GM12878 (cell line): ENCODE measurements at regions not wholly inside any gene's neighbourhood (a gene's known extent, or its start where the extent isn't known, plus 50 kb on each side); places are given as distances from the start of the nearest gene placed in this dataset.

ENCODE experiments used
- ATAC-seq: fragments of 200-7000 bp; cut with Tn5 transposase; 3 replicates; pipeline ENCODE4 v1.9.1; 2020; ENCODE audit warnings: mild to moderate bottlenecking, moderate library complexity
- BruUV-seq: library from RNA; stranded (reverse); fragments of 400-500 nt; replicated peaks from 2 replicates; lab custom pipeline; 2021; lab: Mats Ljungman, UMichigan
- CTCF ChIA-PET: fragments of 300-600 bp; sonication (Branson Sonifier 250); formaldehyde crosslinking; extraction: SDS; loops from one replicate; lab custom pipeline; 2021; ENCODE audit warnings: inconsistent platforms; lab: Yijun Ruan, JAX
- POLR2A ChIA-PET: fragments of 350-600 bp; formaldehyde crosslinking; extraction: SDS; loops from one replicate; lab custom pipeline; 2021; ENCODE audit warnings: inconsistent platforms; lab: Charles Lee
- RAD21 ChIA-PET: fragments of 300-600 bp; sonication (Branson Sonifier 250); formaldehyde crosslinking; loops from one replicate; lab custom pipeline; 2023; ENCODE audit warnings: antibody characterized with exemption; ENCODE audit not compliant: unreplicated experiment; lab: Charles Lee
- SMC1A ChIA-PET: fragments of 300-600 bp; sonication (Branson Sonifier 250); formaldehyde crosslinking; loops from one replicate; lab custom pipeline; 2023; ENCODE audit not compliant: unreplicated experiment, uncharacterized antibody; lab: Charles Lee
- DNase-seq: peaks from one replicate; pipeline ENCODE4 v3.0.0-alpha.2; 2011; ENCODE audit warnings: low read depth, low spot score
- FAIRE-seq: peaks from 3 replicates; lab custom pipeline; 2011; peaks lifted over from hg19 to GRCh38; lab: Jason Lieb, UNC
- H2AFZ ChIP-seq: 2 replicates; pipeline ENCODE4 v1.6.0; 2011; ENCODE audit warnings: low read depth, low read length, control low read depth; ENCODE audit not compliant: control insufficient read depth
- H3K27ac ChIP-seq: 2 replicates; pipeline ENCODE4 v1.5.1; 2011; ENCODE audit warnings: control low read depth; ENCODE audit not compliant: control insufficient read depth, insufficient read depth
- H3K27me3 ChIP-seq, 2 experiments: replicated peaks in 1 of 2; 2 replicates each; pipeline versions ENCODE4 v1.6.0 to v1.6.1; 2011; ENCODE audit warnings: low read length in 1 of 2; ENCODE audit not compliant: control insufficient read depth in 2 of 2, insufficient read depth in 2 of 2
- H3K36me3 ChIP-seq, 2 experiments: 2 replicates each; pipeline ENCODE4 v1.5.1; 2011; ENCODE audit warnings: low read length in 1 of 2; ENCODE audit not compliant: control insufficient read depth in 2 of 2, insufficient read depth in 2 of 2
- H3K4me1 ChIP-seq: 2 replicates; pipeline ENCODE4 v1.6.1; 2011; ENCODE audit warnings: mild to moderate bottlenecking, low read length, moderate library complexity, mixed read lengths; ENCODE audit not compliant: control insufficient read depth, insufficient read depth
- H3K4me2 ChIP-seq: 2 replicates; pipeline ENCODE4 v1.6.0; 2011; ENCODE audit warnings: control low read depth; ENCODE audit not compliant: control insufficient read depth, insufficient read depth
- H3K4me3 ChIP-seq: fragments of 200-600 bp; sonication (generic); 2 replicates; pipeline ENCODE4 v1.5.1; 2016
- H3K79me2 ChIP-seq: 2 replicates; pipeline ENCODE4 v1.6.0; 2011; ENCODE audit warnings: low read length; ENCODE audit not compliant: control insufficient read depth, insufficient read depth
- H3K9ac ChIP-seq: 2 replicates; pipeline ENCODE4 v1.8.0; 2011; ENCODE audit warnings: low read length, control low read depth, mixed read lengths; ENCODE audit not compliant: control insufficient read depth, insufficient read depth
- H3K9me3 ChIP-seq: replicated peaks from 3 replicates; pipeline ENCODE4 v1.5.1; 2011; ENCODE audit warnings: mild to moderate bottlenecking, low read length; ENCODE audit not compliant: control insufficient read depth, insufficient read depth
- H4K20me1 ChIP-seq: 2 replicates; pipeline ENCODE4 v1.6.0; 2011; ENCODE audit not compliant: control insufficient read depth, insufficient read depth
- CHD1 ChIP-seq: IDR thresholded peaks from 2 replicates; pipeline ENCODE4 v1.6.1; 2012; ENCODE audit warnings: low read depth, low read length, improper control_type of control experiment
- CREM ChIP-seq: IDR thresholded peaks from 2 replicates; pipeline ENCODE4 v1.6.1; 2014; ENCODE audit warnings: antibody characterized with exemption, low read depth
- GATAD2B ChIP-seq: fragments of 450-650 bp; conservative IDR thresholded peaks from 2 replicates; pipeline ENCODE4 v1.6.1; 2017; ENCODE audit warnings: low read depth, mild to moderate bottlenecking, moderate library complexity
- MEF2A ChIP-seq: IDR thresholded peaks from 2 replicates; pipeline ENCODE4 v1.6.1; 2011; ENCODE audit warnings: low read depth, mild to moderate bottlenecking, low read length, moderate library complexity; ENCODE audit not compliant: insufficient read depth
- POLR2AphosphoS2 ChIP-seq: IDR thresholded peaks from 2 replicates; pipeline ENCODE4 v1.6.1; 2011; ENCODE audit warnings: low read depth, mild to moderate bottlenecking, low read length, improper control_type of control experiment, moderate library complexity
- POLR2AphosphoS5 ChIP-seq: IDR thresholded peaks from 2 replicates; pipeline ENCODE4 v1.6.1; 2011; ENCODE audit warnings: mild to moderate bottlenecking, low read length, inconsistent platforms
- TAF1 ChIP-seq: IDR thresholded peaks from 2 replicates; pipeline ENCODE4 v1.6.1; 2011; ENCODE audit warnings: mild to moderate bottlenecking, low read depth, low read length, borderline replicate concordance
- ZNF687 ChIP-seq: fragments of 450-650 bp; IDR thresholded peaks from 2 replicates; pipeline ENCODE4 v1.6.1; 2017; ENCODE audit warnings: mild to moderate bottlenecking, moderate library complexity
- WGBS: methylation state at CpG from one replicate; pipeline ENCODE4 v1.1.6; 2016; ENCODE audit warnings: low lambda C conversion rate; ENCODE audit not compliant: insufficient replicate concordance, insufficient coverage; ENCODE audit errors: missing lambda C conversion rate; 5-methylcytosine and 5-hydroxymethylcytosine counted together
- in situ Hi-C: fragments of 300-500 bp; cut with MboI; formaldehyde crosslinking; loops from 9 replicates; pipeline ENCODE4 v1.14.3; 2018; ENCODE audit warnings: mixed read lengths
- intact Hi-C: fragments of 100-400 bp; cut with micrococcal nuclease; formaldehyde crosslinking; loops from one replicate; pipeline ENCODE4 v1.14.2; 2022; ENCODE audit not compliant: unreplicated experiment
- TF ChIP-seq, protein P1 (sequence below): fragments of 450-650 bp; formaldehyde crosslinking; IDR thresholded peaks from 2 replicates; pipeline ENCODE4 v1.4.0; 2022; ENCODE audit warnings: mild to moderate bottlenecking, moderate library complexity

GRCh38 chr7:155189590-155189989 is 108.1 kb upstream of the INSIG1 start:
- Histone ChIP-seq H3K9me3 (peaks cover 14% of the 10 kb centered on the region), H3K27ac (no peak overlapping the region), H4K20me1 (no peaks in the 10 kb centered on the region), H3K4me1 (peaks cover 7% of the 10 kb centered on the region; the same call in 1 of the 2 replicates), H3K4me3 (no peak overlapping the region), H3K9ac (no peak overlapping the region), H3K27me3 (no peaks in the 10 kb centered on the region), H3K79me2 (no peaks in the 10 kb centered on the region), H3K36me3 (no peaks in the 10 kb centered on the region), H3K4me2 (no peak overlapping the region)
- ChIA-PET CTCF (interaction anchor here (0.9 to 5.3 kb wide), 8 partner anchors 9 to 262 kb away, joined by 3 to 37 read pairs (median 8); no protein-coding TSS in a partner anchor), RAD21 (interaction anchor here (1.3 to 2.1 kb wide), 3 partner anchors 16 to 155 kb away, joined by 4 to 12 read pairs (median 6); no protein-coding TSS in a partner anchor), SMC1A (interaction anchor here (1.1 to 3.2 kb wide), 5 partner anchors 8 to 262 kb away, joined by 3 to 18 read pairs (median 4); no protein-coding TSS in a partner anchor), POLR2A (interaction anchor here (1.0 kb wide), 2 partner anchors 107 to 109 kb away, joined by 3 read pairs; no protein-coding TSS in a partner anchor)
- DNase-seq (no peak), FAIRE-seq (no peak), ATAC-seq (no peak)
- intact Hi-C loops (no loop called here), in situ Hi-C loops (loop anchor here (5.0 kb wide), 1 partner anchor 153 kb away; no protein-coding TSS in a partner anchor)
- no TSS peak for BruUV-seq
- whole genome bisulfite sequencing: 67% methylated on average over 13 of the region's 13 CpGs
- TF ChIP-seq, protein P1, sequence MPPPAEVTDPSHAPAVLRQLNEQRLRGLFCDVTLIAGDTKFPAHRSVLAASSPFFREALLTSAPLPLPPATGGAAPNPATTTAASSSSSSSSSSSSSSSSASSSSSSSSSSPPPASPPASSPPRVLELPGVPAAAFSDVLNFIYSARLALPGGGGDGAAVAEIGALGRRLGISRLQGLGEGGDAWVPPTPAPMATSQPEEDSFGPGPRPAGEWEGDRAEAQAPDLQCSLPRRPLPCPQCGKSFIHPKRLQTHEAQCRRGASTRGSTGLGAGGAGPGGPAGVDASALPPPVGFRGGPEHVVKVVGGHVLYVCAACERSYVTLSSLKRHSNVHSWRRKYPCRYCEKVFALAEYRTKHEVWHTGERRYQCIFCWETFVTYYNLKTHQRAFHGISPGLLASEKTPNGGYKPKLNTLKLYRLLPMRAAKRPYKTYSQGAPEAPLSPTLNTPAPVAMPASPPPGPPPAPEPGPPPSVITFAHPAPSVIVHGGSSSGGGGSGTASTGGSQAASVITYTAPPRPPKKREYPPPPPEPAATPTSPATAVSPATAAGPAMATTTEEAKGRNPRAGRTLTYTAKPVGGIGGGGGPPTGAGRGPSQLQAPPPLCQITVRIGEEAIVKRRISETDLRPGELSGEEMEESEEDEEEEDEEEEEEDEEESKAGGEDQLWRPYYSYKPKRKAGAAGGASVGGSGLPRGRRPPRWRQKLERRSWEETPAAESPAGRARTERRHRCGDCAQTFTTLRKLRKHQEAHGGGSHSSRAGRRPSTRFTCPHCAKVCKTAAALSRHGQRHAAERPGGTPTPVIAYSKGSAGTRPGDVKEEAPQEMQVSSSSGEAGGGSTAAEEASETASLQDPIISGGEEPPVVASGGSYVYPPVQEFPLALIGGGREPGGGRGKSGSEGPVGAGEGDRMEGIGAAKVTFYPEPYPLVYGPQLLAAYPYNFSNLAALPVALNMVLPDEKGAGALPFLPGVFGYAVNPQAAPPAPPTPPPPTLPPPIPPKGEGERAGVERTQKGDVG (CRISPR knock-in tag): no peak
- TF ChIP-seq POLR2AphosphoS5 (no peak), POLR2AphosphoS2 (no peak), GATAD2B (no peak), CHD1 (no peak), CREM (no peak), TAF1 (no peak), MEF2A (no peak), ZNF687 (no peak)
- TF ChIP-seq, all 136 proteins: peak for 0
- H2AFZ ChIP-seq: no peak overlapping the region
